Ishikawa (cell line): ENCODE measurements at regions not wholly inside any gene's neighbourhood (a gene's known extent, or its start where the extent isn't known, plus 50 kb on each side); places are given as distances from the start of the nearest gene placed in this dataset.

Experiments used
- CEBPB ChIP-seq: IDR thresholded peaks from 2 replicates; pipeline ENCODE4 v1.6.1; 2012
- CREB1 ChIP-seq: IDR thresholded peaks from 2 replicates; pipeline ENCODE4 v1.6.1; 2012; ENCODE audit warnings: low read depth
- EGR1 ChIP-seq: IDR thresholded peaks from 2 replicates; pipeline ENCODE4 v1.6.1; 2012
- EP300 ChIP-seq: IDR thresholded peaks from 2 replicates; pipeline ENCODE4 v1.6.1; 2012; ENCODE audit warnings: borderline replicate concordance
- FOXM1 ChIP-seq: IDR thresholded peaks from 2 replicates; pipeline ENCODE4 v1.6.1; 2012; ENCODE audit warnings: low read depth, borderline replicate concordance
- NFIC ChIP-seq: IDR thresholded peaks from 2 replicates; pipeline ENCODE4 v1.6.1; 2012
- RAD21 ChIP-seq: IDR thresholded peaks from 2 replicates; pipeline ENCODE4 v1.6.1; 2012; ENCODE audit warnings: low read depth
- TAF1 ChIP-seq: IDR thresholded peaks from 2 replicates; pipeline ENCODE4 v1.6.1; 2012; ENCODE audit warnings: low read depth, mild to moderate bottlenecking
- TCF12 ChIP-seq: IDR thresholded peaks from 2 replicates; pipeline ENCODE4 v1.6.1; 2012; ENCODE audit warnings: low read depth
- TEAD4 ChIP-seq: IDR thresholded peaks from 2 replicates; pipeline ENCODE4 v1.6.1; 2012
- YY1 ChIP-seq: IDR thresholded peaks from 2 replicates; pipeline ENCODE4 v1.6.1; 2012; ENCODE audit warnings: low read depth
- ZBTB7A ChIP-seq: IDR thresholded peaks from 2 replicates; pipeline ENCODE4 v1.6.1; 2012; ENCODE audit warnings: low read depth
- TF ChIP-seq, protein P1 (sequence below): IDR thresholded peaks from 2 replicates; pipeline ENCODE4 v1.6.1; 2012
- TF ChIP-seq, protein P2 (sequence below): IDR thresholded peaks from 2 replicates; pipeline ENCODE4 v1.6.1; 2012; ENCODE audit warnings: low read depth, mild to moderate bottlenecking
- TF ChIP-seq, protein P3 (sequence below): IDR thresholded peaks from 2 replicates; pipeline ENCODE4 v1.6.1; 2012

DNA sequence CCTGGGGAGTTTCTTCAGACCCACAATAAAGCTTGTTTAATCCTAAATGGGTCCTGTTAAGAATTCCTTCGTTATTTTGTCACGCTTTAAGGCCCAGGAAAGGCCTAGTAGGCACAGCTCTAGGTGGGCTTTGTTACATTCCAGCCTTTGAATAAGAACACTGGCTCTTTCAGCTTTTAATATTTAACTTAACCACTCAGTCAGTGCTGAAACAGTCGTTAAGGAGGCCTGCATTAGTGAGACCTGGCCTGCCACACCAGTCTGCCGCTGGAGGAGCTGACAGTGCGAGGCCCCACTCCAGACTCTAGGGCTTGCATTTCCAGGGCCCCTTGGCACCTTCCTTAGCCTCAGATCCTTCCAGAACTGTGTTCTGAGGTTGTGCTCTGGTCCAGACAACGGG is 351.4 kb downstream of the GLRX3 start:
- TF ChIP-seq CEBPB = no peak
- no peak for TF ChIP-seq TEAD4
- no peak for TF ChIP-seq CREB1
- no peak for TF ChIP-seq TCF12
- TF ChIP-seq YY1 = no peak

DNA sequence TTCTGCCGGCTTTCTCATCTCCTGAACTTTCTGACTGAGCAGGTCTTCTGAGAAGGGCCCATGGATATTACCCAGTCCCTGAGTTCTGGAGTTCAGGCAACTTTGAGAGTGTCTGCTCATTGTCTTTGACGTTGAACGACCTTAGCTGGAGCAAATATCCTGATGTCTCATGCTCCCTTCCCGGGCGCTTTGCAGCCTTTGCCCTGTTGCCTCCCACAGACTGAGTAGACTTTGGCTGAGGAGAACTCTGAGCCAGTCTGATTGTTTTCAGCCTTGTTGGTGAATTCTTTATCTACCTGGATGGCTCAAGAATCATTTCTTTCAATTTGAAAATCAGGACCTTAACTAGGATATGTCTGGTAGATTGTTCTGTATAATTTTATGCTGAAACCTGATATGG is 353.7 kb downstream of the GLRX3 start:
- no peak for TF ChIP-seq YY1
- TF ChIP-seq ZBTB7A = no peak
- TF ChIP-seq, protein P1, sequence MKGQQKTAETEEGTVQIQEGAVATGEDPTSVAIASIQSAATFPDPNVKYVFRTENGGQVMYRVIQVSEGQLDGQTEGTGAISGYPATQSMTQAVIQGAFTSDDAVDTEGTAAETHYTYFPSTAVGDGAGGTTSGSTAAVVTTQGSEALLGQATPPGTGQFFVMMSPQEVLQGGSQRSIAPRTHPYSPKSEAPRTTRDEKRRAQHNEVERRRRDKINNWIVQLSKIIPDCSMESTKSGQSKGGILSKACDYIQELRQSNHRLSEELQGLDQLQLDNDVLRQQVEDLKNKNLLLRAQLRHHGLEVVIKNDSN = no peak
- no peak for TF ChIP-seq NFIC
- no peak for TF ChIP-seq EGR1
- TF ChIP-seq, protein P2, sequence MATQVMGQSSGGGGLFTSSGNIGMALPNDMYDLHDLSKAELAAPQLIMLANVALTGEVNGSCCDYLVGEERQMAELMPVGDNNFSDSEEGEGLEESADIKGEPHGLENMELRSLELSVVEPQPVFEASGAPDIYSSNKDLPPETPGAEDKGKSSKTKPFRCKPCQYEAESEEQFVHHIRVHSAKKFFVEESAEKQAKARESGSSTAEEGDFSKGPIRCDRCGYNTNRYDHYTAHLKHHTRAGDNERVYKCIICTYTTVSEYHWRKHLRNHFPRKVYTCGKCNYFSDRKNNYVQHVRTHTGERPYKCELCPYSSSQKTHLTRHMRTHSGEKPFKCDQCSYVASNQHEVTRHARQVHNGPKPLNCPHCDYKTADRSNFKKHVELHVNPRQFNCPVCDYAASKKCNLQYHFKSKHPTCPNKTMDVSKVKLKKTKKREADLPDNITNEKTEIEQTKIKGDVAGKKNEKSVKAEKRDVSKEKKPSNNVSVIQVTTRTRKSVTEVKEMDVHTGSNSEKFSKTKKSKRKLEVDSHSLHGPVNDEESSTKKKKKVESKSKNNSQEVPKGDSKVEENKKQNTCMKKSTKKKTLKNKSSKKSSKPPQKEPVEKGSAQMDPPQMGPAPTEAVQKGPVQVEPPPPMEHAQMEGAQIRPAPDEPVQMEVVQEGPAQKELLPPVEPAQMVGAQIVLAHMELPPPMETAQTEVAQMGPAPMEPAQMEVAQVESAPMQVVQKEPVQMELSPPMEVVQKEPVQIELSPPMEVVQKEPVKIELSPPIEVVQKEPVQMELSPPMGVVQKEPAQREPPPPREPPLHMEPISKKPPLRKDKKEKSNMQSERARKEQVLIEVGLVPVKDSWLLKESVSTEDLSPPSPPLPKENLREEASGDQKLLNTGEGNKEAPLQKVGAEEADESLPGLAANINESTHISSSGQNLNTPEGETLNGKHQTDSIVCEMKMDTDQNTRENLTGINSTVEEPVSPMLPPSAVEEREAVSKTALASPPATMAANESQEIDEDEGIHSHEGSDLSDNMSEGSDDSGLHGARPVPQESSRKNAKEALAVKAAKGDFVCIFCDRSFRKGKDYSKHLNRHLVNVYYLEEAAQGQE = no peak
- no peak for TF ChIP-seq TCF12
- no peak for TF ChIP-seq TAF1
- TF ChIP-seq TEAD4 = no peak
- no peak for TF ChIP-seq FOXM1
- no peak for TF ChIP-seq RAD21

DNA sequence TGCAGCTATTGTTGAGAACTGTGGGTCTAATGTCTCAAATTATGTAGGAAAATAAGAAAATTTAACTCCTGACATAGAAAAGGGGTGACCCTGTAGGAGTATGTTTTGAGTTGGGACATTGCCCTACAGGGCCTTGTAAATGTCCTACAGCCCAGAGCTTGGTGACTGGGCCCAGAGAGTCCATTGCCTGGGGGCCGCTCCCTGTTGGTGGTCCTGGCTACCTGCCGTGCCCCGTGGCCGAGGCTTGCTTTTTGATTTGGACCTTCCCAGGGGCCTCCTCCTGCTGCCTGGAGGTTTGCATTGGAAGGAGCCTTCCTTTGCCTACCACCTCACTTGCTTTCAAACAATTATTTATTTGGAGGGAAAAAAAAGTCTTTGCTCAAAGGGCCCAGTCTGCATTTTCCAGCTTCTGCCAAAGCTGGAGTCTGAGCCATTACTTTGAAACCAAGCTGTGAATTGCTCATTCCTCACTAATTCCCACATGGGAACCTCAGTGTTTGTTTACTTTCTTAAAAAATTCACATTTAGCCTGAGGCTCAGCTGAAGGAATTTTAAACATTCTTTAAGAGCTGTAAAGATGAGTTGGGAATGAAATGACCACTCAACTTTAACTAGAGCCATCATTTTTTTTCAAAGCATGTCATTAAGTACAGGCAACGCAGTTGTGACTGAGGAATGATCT is 355.0 kb downstream of the GLRX3 start:
- TF ChIP-seq NFIC = no peak
- no peak for TF ChIP-seq RAD21
- TF ChIP-seq TAF1 = no peak
- no peak for TF ChIP-seq YY1
- no peak for TF ChIP-seq TEAD4
- TF ChIP-seq ZBTB7A = no peak
- TF ChIP-seq, protein P3, sequence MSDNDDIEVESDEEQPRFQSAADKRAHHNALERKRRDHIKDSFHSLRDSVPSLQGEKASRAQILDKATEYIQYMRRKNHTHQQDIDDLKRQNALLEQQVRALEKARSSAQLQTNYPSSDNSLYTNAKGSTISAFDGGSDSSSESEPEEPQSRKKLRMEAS = no peak
- TF ChIP-seq, protein P2 = no peak
- TF ChIP-seq TCF12 = no peak
- TF ChIP-seq CEBPB = no peak
- no peak for TF ChIP-seq EGR1
- TF ChIP-seq EP300 = no peak
- no peak for TF ChIP-seq FOXM1
- TF ChIP-seq CREB1 = no peak
- TF ChIP-seq, protein P1 = no peak

DNA sequence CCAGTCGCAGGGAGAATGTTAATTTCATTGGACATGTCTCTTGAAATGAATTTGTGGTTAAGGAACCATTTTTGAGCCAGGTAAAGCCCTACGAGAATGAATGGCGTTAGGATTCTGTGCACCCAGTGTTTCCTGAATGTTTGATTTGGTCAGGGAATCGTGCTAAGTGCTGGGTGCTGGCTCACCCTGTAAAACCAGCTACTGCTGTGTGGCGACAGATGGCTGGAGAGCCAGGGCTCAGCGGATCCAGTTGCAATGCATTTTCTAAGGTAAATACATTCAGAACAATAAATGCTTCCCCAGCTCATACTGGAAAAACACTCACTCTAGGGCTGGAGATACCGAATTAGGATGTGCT is 355.5 kb downstream of the GLRX3 start:
- TF ChIP-seq, protein P2 = no peak
- TF ChIP-seq ZBTB7A (no peak), CEBPB (no peak)
- TF ChIP-seq, protein P1 = no peak
